Large intestine (tissue), 3 donors: ENCODE measurements at regions not wholly inside any gene's neighbourhood (a gene's known extent, or its start where the extent isn't known, plus 50 kb on each side); places are given as distances from the start of the nearest gene placed in this dataset.

ENCODE experiments used
- DNase-seq, 2 donors: peaks; one replicate each; pipeline versions ENCODE4 v3.0.0 to v3.0.0-alpha.2; 2013
- H3K27ac ChIP-seq: one replicate; pipeline ENCODE4 v1.5.1; 2013; ENCODE audit warnings: low read length
- H3K27me3 ChIP-seq: 2 replicates; pipeline ENCODE4 v1.6.1; 2013; ENCODE audit warnings: low read length; ENCODE audit not compliant: control insufficient read depth, insufficient read depth
- H3K36me3 ChIP-seq: 2 replicates; pipeline ENCODE4 v1.6.1; 2013; ENCODE audit warnings: low read length; ENCODE audit not compliant: control insufficient read depth, insufficient read depth
- H3K4me1 ChIP-seq: one replicate; pipeline ENCODE4 v1.6.1; 2013; ENCODE audit warnings: low read length; ENCODE audit not compliant: control insufficient read depth, insufficient read depth
- H3K4me3 ChIP-seq: one replicate; pipeline ENCODE4 v1.5.1; 2013; ENCODE audit warnings: low read length
- H3K9me3 ChIP-seq: one replicate; pipeline ENCODE4 v1.6.1; 2013; ENCODE audit warnings: mild to moderate bottlenecking, low read depth, low read length, moderate library complexity; ENCODE audit not compliant: control insufficient read depth
- WGBS: methylation state at CpG from one replicate; pipeline ENCODE4 v1.1.5; 2013; ENCODE audit warnings: low lambda C conversion rate; ENCODE audit not compliant: insufficient coverage; 5-methylcytosine and 5-hydroxymethylcytosine counted together

DNA sequence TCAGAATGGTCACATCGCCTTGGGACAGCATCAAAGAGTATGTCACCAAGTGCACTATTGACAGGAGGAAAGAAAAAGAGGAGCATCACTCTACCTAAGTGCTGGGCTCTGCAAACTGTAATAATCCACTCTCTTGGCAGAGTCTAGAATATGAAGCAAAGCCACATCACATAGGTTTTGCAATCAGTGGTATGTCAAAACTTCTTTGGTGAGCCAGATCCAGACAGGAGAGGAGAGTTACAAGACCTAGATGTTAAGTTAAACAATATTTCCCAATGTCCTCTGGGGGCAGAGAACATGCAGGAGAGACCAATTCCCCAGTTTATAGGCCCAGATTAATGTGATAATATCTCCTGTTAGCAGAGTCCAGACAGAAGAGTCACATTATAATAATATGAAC, 1032.6 kb upstream of the AMELY start:
- H3K4me3 ChIP-seq: no peak overlapping the region
- no peaks in the 10 kb centered on the region for H3K27me3 ChIP-seq
- DNase-seq: no peak
- H3K36me3 ChIP-seq: no peaks in the 10 kb centered on the region
- H3K27ac ChIP-seq: no peak overlapping the region
- no peaks in the 10 kb centered on the region for H3K4me1 ChIP-seq
- no peaks in the 10 kb centered on the region for H3K9me3 ChIP-seq
- WGBS: no CpG with 5 or more reads among the region's 1 CpG

DNA sequence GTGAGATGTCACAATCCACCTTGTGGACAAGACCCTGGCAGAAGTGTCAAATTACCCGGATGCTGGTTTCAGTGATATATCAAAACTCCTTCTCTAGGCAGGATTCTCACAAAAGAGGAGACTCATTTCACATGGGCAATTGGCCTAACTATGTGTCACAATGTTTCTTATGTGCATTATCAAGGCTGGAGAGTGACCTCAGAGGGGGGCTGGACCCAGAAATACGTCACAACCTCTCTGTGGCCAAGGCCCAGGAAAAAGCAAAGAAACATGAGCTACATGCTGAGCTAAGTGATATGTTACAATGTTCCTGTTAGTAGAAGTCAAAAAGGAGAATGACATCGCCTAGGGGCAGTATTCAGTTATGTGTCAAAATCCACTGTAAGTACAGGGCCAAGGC, 1031.2 kb upstream of the AMELY start:
- H3K27ac ChIP-seq: no peak overlapping the region
- H3K9me3 ChIP-seq: no peaks in the 10 kb centered on the region
- no peak overlapping the region for H3K4me3 ChIP-seq
- DNase-seq: no peak
- no CpG with 5 or more reads among the region's 3 CpGs for WGBS
- H3K4me1 ChIP-seq: no peaks in the 10 kb centered on the region
- no peaks in the 10 kb centered on the region for H3K27me3 ChIP-seq
- H3K36me3 ChIP-seq: no peaks in the 10 kb centered on the region

DNA sequence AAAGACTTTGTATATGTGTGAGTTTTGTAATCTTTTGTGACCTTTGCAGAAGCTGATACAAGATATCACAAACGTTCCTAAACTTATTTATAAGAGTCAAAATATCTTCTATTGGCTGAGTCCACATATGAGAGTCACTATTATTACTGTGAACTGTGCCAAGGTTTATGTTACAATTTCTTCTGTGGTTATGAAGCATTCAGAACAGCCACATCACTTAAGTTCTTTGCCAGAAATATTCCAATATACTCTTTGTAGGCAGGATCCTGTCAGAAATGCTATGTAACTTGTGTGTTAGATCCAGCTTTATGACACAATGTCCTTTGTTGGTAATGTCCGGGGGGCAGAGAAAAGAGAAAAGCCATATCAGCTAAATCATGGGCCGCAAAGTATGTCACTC, 1030.3 kb upstream of the AMELY start:
- no CpG with 5 or more reads among the region's 3 CpGs for WGBS
- no peak for DNase-seq
- no peak overlapping the region for H3K4me3 ChIP-seq
- H3K4me1 ChIP-seq: no peaks in the 10 kb centered on the region
- H3K27me3 ChIP-seq: no peaks in the 10 kb centered on the region
- no peaks in the 10 kb centered on the region for H3K9me3 ChIP-seq
- no peak overlapping the region for H3K27ac ChIP-seq
- no peaks in the 10 kb centered on the region for H3K36me3 ChIP-seq

DNA sequence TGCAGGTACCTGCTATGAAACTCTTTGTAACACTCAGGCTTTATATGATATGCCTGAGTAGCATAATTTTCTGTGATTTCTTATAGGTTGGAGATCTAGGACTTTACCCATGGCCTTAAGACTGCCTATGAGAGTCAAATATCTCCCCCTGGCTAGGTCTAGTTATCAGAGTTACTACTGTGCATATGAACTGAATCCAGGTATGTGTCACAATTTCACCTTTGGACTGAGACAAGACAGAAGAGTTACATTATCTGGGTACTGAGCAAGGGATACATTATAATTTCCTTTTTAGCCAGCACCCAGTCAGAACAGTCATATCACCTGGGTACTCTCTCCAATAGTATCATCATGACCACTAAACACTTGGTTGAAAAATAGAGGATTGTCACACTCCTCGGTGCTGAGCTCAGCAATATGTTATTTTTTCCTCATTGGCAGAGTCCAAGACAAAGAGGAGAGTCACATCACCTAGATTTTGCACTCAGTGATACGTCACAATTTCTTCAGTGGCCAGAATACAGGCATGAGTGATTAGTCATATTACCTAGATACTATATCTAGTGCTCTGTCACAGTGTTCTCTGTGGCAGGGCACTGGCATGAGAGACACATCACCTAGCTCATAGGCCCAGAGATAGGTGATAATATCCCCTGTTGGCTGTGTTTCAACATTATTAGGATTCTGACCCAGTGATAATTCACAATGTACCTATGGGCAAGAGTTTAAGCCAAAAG, 1027.6 kb upstream of the AMELY start:
- H3K36me3 ChIP-seq: no peaks in the 10 kb centered on the region
- H3K4me1 ChIP-seq: peaks cover 2% of the 10 kb centered on the region
- H3K9me3 ChIP-seq: no peaks in the 10 kb centered on the region
- peak overlapping the region; percentile 23 for H3K27ac ChIP-seq
- H3K27me3 ChIP-seq: no peaks in the 10 kb centered on the region
- DNase-seq: peak in 1 of 2 donors; percentile 29
- no CpG with 5 or more reads among the region's 2 CpGs for WGBS
- H3K4me3 ChIP-seq: no peak overlapping the region

DNA sequence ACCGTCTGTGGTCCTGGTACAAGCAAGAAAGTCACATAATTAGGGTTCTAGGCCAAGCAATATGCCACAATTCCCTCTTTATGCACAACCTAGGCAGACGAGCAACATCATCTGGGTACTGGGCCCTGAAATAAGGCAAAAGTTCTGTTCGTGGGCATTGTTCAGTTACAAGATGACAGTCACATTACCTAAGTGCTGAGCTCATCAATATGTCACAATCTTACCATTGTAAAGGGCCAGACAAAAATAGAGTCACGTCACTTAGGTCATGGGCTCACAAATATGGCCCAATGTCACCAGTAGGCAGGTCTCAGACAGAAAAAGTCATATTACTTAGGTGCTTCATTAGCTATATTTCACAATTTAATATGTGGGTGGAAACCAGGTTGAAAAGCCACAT, 1025.3 kb upstream of the AMELY start:
- WGBS: no CpG with 5 or more reads among the region's 4 CpGs
- Histone ChIP-seq H3K27ac (peak overlapping the region; percentile 58), H3K9me3 (no peaks in the 10 kb centered on the region), H3K27me3 (no peaks in the 10 kb centered on the region), H3K36me3 (no peaks in the 10 kb centered on the region), H3K4me1 (peaks cover 2% of the 10 kb centered on the region), H3K4me3 (no peak overlapping the region)
- DNase-seq: no peak

DNA sequence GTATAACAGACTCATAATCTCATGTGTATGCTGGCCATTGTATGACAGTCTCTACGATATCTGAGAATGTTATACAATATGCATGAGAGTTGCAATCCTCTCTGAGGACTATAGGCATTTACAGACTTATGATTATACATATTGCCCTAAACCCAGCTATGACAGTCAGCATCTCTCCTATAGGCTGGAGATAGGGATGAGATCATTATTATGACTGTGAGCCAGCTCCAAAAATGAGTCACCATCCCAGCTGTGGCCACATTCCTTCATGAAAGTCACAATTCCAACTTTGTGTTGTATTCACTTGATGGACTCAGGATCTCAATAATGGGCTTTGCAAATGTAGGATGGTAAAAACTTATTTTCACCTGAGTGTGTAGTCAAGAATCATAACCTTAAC, 1024.5 kb upstream of the AMELY start:
- Histone ChIP-seq H3K9me3 (no peaks in the 10 kb centered on the region), H3K36me3 (no peaks in the 10 kb centered on the region), H3K4me3 (no peak overlapping the region), H3K27ac (peak overlapping the region; percentile 40), H3K4me1 (peaks cover 2% of the 10 kb centered on the region), H3K27me3 (no peaks in the 10 kb centered on the region)
- no CpG with 5 or more reads among the region's 1 CpG for WGBS
- peak in 1 of 2 donors; percentile 16 for DNase-seq

DNA sequence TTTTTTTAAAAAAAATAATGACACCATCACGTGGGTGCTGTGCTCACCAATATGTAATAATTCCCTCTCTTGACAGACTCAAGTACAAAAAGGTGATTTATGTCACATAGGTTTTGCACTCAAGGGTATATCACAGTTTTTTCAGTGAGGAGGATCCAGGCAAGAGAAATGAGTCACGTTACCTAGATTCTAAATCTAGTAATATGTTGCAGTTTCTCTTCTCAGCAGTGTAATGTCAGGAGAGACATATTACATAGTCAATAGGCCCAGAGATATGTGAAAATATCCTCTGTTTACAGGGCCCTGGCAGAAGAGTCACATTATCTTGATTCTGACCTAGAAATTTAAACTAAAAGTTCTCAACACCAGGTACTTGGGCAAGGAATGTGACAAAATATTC, 1024.1 kb upstream of the AMELY start:
- no CpG with 5 or more reads among the region's 2 CpGs for WGBS
- peaks cover 2% of the 10 kb centered on the region for H3K4me1 ChIP-seq
- no peaks in the 10 kb centered on the region for H3K27me3 ChIP-seq
- no peak overlapping the region for H3K4me3 ChIP-seq
- H3K27ac ChIP-seq: peak overlapping the region; percentile 40
- H3K9me3 ChIP-seq: no peaks in the 10 kb centered on the region
- no peaks in the 10 kb centered on the region for H3K36me3 ChIP-seq
- no peak for DNase-seq

DNA sequence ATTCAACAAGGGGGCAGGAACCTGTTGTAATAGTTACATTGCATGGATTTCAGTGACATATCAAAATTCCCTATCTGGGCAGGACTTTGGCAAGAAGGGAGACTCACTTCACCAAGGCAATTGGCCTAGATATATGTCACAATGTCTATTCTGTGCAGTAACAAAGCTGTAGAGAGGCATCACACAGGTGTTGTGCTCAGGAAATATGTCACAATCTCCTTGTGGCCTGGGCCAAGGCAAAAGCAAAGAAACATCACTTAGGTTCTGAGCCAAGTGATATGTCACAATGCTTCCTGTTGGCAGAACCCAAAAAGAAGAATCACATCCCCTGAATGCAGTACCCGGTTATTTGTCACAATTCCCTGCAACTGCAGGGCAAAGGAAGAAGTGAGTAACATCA, 1020.9 kb upstream of the AMELY start:
- no peaks in the 10 kb centered on the region for H3K9me3 ChIP-seq
- no peak overlapping the region for H3K4me3 ChIP-seq
- H3K27me3 ChIP-seq: no peaks in the 10 kb centered on the region
- H3K4me1 ChIP-seq: peaks cover 2% of the 10 kb centered on the region
- no peaks in the 10 kb centered on the region for H3K36me3 ChIP-seq
- DNase-seq: no peak
- no peak overlapping the region for H3K27ac ChIP-seq
- no CpG with 5 or more reads among the region's 1 CpG for WGBS

DNA sequence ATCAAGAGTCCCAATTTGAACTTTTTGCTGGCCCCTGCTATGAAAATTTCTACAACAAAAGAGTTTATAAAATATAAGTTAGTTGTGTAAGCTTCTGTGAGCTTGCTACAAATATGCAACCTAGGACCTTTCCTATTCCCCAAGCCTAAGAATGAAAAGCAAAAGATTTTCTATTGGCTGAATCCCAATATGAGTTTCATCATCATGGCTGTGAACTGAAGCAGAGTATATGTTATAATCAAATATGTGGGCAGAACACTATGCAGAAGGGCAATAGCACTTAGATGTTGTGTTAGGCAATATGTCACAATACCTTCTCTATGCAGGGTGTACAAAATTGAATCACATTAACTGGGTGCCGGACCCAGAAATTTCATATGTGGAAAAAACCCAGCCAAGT, 1018.3 kb upstream of the AMELY start:
- no peaks in the 10 kb centered on the region for H3K27me3 ChIP-seq
- no peaks in the 10 kb centered on the region for H3K9me3 ChIP-seq
- no peak overlapping the region for H3K4me3 ChIP-seq
- no peaks in the 10 kb centered on the region for H3K36me3 ChIP-seq
- H3K27ac ChIP-seq: no peak overlapping the region
- WGBS: no CpG with 5 or more reads among the region's 1 CpG
- DNase-seq: no peak
- H3K4me1 ChIP-seq: no peaks in the 10 kb centered on the region

DNA sequence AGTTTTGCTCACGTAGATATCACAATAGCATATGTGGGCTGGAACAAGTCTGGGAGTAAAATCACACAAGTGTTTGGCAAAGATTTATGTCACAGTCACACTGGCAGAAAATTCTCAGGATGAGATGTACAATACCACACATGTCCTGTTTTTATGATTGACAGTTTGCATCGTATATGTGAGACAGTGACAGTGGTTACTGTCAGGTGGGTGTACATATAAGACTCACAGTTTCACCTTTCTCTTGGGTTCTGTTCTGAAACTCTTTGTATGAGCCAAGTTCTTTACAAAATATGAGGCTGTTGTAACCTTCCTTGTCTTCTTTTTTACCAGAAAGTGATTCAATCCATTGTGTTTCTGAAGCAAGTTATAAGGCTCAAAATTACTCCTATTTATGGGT, 1012.5 kb upstream of the AMELY start:
- no CpG with 5 or more reads among the region's 2 CpGs for WGBS
- no peaks in the 10 kb centered on the region for H3K36me3 ChIP-seq
- no peak overlapping the region for H3K27ac ChIP-seq
- H3K4me1 ChIP-seq: no peaks in the 10 kb centered on the region
- H3K4me3 ChIP-seq: no peak overlapping the region
- no peak for DNase-seq
- no peaks in the 10 kb centered on the region for H3K27me3 ChIP-seq
- no peaks in the 10 kb centered on the region for H3K9me3 ChIP-seq

DNA sequence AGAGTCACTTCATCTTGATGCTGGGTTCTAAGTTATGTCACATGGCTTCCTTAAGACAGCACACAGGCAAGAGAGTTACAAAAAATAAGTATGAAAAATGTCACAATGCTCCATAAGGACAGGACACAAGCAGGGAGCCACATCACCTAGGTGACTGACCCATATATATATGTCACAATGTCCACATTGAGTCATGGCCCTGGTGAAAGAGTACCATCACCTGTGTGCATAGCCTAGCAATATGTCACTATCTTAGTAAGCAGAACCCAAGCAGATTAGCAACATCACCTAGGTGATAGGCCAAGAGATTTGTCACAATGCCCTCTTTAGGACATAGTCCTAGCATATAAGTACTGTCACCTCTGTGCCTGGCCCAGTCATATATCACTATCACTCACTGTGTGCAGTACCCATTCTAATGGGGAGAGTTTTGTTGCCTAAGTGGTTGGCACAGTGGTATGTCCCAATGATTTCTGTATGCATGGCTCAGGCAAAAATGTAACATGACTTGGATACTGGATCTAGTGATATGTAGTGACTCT, 1012.0 kb upstream of the AMELY start:
- Histone ChIP-seq H3K4me3 (no peak overlapping the region), H3K27me3 (no peaks in the 10 kb centered on the region), H3K36me3 (no peaks in the 10 kb centered on the region), H3K9me3 (no peaks in the 10 kb centered on the region), H3K4me1 (no peaks in the 10 kb centered on the region), H3K27ac (no peak overlapping the region)
- no peak for DNase-seq
